Right lobe of liver (tissue), 6 donors: ENCODE measurements at regions not wholly inside any gene's neighbourhood (a gene's known extent, or its start where the extent isn't known, plus 50 kb on each side); places are given as distances from the start of the nearest gene placed in this dataset.

Experiments used
- ATAC-seq, 4 donors: fragments of 200-7000 bp; cut with Tn5 transposase; one replicate each; pipeline ENCODE4 v1.9.1; 2020; ENCODE audit warnings: mild to moderate bottlenecking in 4 of 4, moderate library complexity in 4 of 4
- DNase-seq, 3 donors: peaks; one replicate each; pipeline ENCODE4 v3.0.0-alpha.2; 2020
- H3K27ac ChIP-seq, 3 donors: fragments of 200-600 bp; one replicate each; pipeline ENCODE4 v1.8.0; 2022
- H3K27me3 ChIP-seq, 2 donors: fragments of 200-600 bp; one replicate each; pipeline ENCODE4 v1.8.0; 2022
- H3K36me3 ChIP-seq, 4 donors: fragments of 200-600 bp; sonication (generic) in 1 of 4; one replicate each; pipeline versions ENCODE4 v1.5.1 to v1.8.0; 2017 to 2022; ENCODE audit warnings: control low read depth in 1 of 4
- H3K4me1 ChIP-seq, 4 donors: fragments of 200-600 bp; sonication (generic) in 1 of 4; one replicate each; pipeline versions ENCODE4 v1.5.1 to v1.8.0; 2017 to 2022; ENCODE audit warnings: control low read depth in 1 of 4
- H3K4me3 ChIP-seq, 3 donors: fragments of 200-600 bp; one replicate each; pipeline ENCODE4 v1.8.0; 2022
- H3K9me3 ChIP-seq, 4 donors: fragments of 200-600 bp; sonication (generic) in 1 of 4; one replicate each; pipeline versions ENCODE4 v1.5.1 to v1.8.0; 2017 to 2022; ENCODE audit warnings: control low read depth in 1 of 4
- POLR2A ChIP-seq: fragments of 450-650 bp; IDR thresholded peaks from one replicate; pipeline ENCODE4 v1.6.1; 2017; ENCODE audit warnings: antibody characterized with exemption, mild to moderate bottlenecking
- WGBS: methylation state at CpG from one replicate; pipeline ENCODE4 v1.1.6; 2018; ENCODE audit warnings: low coverage, low lambda C conversion rate; ENCODE audit not compliant: insufficient coverage; ENCODE audit errors: missing lambda C conversion rate; 5-methylcytosine and 5-hydroxymethylcytosine counted together
- intact Hi-C, 2 donors: fragments of 100-400 bp; cut with DNase I; formaldehyde crosslinking; loops; one replicate each; pipeline versions ENCODE4 v1.11.2 to v1.14.1; 2022
- TF ChIP-seq, protein P1 (sequence below), 4 donors: fragments of 200-600 bp in 3 of 4; fragments of 450-650 bp in 1 of 4; IDR thresholded peaks; one replicate each; pipeline versions ENCODE4 v1.5.1 to v1.8.0; 2016 to 2022; ENCODE audit warnings: antibody characterized with exemption in 4 of 4, mild to moderate bottlenecking in 2 of 4
- donor health status: DM: no; HTN: yes; CAD: no.
- donor health status: DM: no; HTN: no; CAD: no.
- donor health status: DM: no; HTN: no; CAD: no.
- donor health status: DM: no; HTN: yes; CAD: no.
- donor health status: DM: no; HTN: yes; CAD: no.

GRCh38 chr20:12829170-12829569, 179.6 kb upstream of the SPTLC3 start:
- no peak overlapping the region for H3K4me3 ChIP-seq
- ATAC-seq, result no peak
- no peaks in the 10 kb centered on the region for H3K4me1 ChIP-seq
- no peaks in the 10 kb centered on the region for H3K9me3 ChIP-seq
- TF ChIP-seq, protein P1, sequence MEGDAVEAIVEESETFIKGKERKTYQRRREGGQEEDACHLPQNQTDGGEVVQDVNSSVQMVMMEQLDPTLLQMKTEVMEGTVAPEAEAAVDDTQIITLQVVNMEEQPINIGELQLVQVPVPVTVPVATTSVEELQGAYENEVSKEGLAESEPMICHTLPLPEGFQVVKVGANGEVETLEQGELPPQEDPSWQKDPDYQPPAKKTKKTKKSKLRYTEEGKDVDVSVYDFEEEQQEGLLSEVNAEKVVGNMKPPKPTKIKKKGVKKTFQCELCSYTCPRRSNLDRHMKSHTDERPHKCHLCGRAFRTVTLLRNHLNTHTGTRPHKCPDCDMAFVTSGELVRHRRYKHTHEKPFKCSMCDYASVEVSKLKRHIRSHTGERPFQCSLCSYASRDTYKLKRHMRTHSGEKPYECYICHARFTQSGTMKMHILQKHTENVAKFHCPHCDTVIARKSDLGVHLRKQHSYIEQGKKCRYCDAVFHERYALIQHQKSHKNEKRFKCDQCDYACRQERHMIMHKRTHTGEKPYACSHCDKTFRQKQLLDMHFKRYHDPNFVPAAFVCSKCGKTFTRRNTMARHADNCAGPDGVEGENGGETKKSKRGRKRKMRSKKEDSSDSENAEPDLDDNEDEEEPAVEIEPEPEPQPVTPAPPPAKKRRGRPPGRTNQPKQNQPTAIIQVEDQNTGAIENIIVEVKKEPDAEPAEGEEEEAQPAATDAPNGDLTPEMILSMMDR (IDR thresholded peaks at IDR 0.05), result no peak
- no peak for TF ChIP-seq POLR2A
- no peak for DNase-seq
- H3K36me3 ChIP-seq, result no peaks in the 10 kb centered on the region
- H3K27ac ChIP-seq, result no peak overlapping the region
- WGBS, result 52% methylated on average over 5 of the region's 5 CpGs
- intact Hi-C loops, result no loop called here
- no peaks in the 10 kb centered on the region for H3K27me3 ChIP-seq

- Histone ChIP-seq H3K4me1 (no peaks in the 10 kb centered on the region), H3K27ac (no peak overlapping the region), H3K36me3 (no peaks in the 10 kb centered on the region), H3K9me3 (no peaks in the 10 kb centered on the region), H3K4me3 (no peak overlapping the region), H3K27me3 (no peaks in the 10 kb centered on the region)
- TF ChIP-seq POLR2A, result no peak
- DNase-seq, result no peak
- intact Hi-C loops, result no loop called here
- no peak for ATAC-seq
- WGBS, result 62% methylated on average over 1 of the region's 1 CpG
These were observed 174.9 kb upstream of the SPTLC3 start for GRCh38 chr20:12833861-12834260.

DNA sequence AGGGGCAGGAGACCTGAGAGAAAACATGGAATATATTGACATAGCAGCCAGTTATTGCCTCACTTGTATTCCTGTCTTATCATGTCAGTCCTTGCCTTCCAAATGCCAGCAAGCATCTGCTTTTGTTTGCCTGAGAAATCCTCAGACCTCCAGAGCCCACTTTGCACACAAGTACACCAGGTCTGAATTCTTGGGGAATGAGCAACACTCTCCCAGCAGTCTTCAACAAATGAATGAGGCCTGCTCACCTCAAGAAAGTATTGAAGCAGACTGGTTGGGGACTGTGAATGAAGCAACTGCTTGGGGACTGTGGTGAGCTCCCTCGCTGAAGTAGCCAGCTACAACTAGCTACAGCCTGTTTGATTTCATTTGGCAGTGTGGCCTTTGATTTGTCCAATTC, 172.8 kb upstream of the SPTLC3 start:
- no peaks in the 10 kb centered on the region for H3K9me3 ChIP-seq
- H3K27me3 ChIP-seq, result no peaks in the 10 kb centered on the region
- no peaks in the 10 kb centered on the region for H3K4me1 ChIP-seq
- TF ChIP-seq, protein P1 (IDR thresholded peaks at IDR 0.05), result no peak
- TF ChIP-seq POLR2A, result no peak
- WGBS, result no CpG with 5 or more reads among the region's 1 CpG
- ATAC-seq (no peak), DNase-seq (no peak)
- H3K36me3 ChIP-seq, result no peaks in the 10 kb centered on the region
- intact Hi-C loops, result no loop called here
- H3K4me3 ChIP-seq, result no peak overlapping the region
- no peak overlapping the region for H3K27ac ChIP-seq

- 50% methylated on average over 2 of the region's 2 CpGs for WGBS
- no peaks in the 10 kb centered on the region for H3K4me1 ChIP-seq
- no peaks in the 10 kb centered on the region for H3K36me3 ChIP-seq
- no peaks in the 10 kb centered on the region for H3K9me3 ChIP-seq
- no peaks in the 10 kb centered on the region for H3K27me3 ChIP-seq
- DNase-seq, result no peak
- no peak for ATAC-seq
- no peak for TF ChIP-seq POLR2A
- TF ChIP-seq, protein P1 (IDR thresholded peaks at IDR 0.05), result no peak
- no peak overlapping the region for H3K4me3 ChIP-seq
- no peak overlapping the region for H3K27ac ChIP-seq
- intact Hi-C loops, result no loop called here
These were observed 171.1 kb upstream of the SPTLC3 start for GRCh38 chr20:12837646-12838045.

DNA sequence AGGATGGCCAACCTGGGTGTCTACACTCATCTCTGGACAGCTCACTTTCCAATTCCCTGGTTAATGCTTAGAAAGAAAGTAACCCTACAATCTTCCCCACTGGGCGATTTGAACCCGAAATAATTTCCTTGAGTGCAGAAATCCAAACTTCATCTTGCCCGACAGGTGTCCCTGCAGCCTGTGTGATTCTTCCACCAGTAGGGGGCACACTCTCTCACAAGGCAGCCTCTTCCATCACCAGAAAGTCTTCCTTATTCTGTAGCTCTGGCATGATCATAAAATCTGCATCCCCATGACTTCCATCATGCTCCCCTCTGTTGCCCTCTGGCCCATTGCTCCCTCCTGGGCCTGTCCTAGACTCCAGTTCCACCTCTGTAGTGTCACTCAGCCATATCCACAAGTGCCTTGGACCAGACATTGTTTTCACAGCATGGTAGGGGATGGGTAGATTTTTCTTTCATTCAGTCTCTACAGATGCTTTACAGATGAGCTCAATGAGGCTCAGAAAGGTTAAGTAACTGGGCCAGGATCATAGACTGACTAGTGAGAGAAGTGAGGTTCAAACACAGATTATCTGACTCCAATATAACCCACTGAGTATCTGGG, 170.4 kb upstream of the SPTLC3 start:
- no peak for TF ChIP-seq POLR2A
- TF ChIP-seq, protein P1 (IDR thresholded peaks at IDR 0.05), result peak in 1 of 4 donors; percentile 34
- Histone ChIP-seq H3K4me3 (no peak overlapping the region), H3K27ac (no peak overlapping the region), H3K36me3 (no peaks in the 10 kb centered on the region), H3K4me1 (no peaks in the 10 kb centered on the region), H3K27me3 (no peaks in the 10 kb centered on the region), H3K9me3 (no peaks in the 10 kb centered on the region)
- intact Hi-C loops, result no loop called here
- WGBS, result 58% methylated on average over 2 of the region's 3 CpGs
- DNase-seq (no peak), ATAC-seq (no peak)
